Stimulated activated CD8-positive, alpha-beta memory T cell treated with anti-CD3 and anti-CD28 coated beads, Interleukin-15, amount 100 ng/mL, for 24 hours (primary cell): ENCODE measurements at regions not wholly inside any gene's neighbourhood (a gene's known extent, or its start where the extent isn't known, plus 50 kb on each side); places are given as distances from the start of the nearest gene placed in this dataset.
"Not testable (repeated sequence)": the region's sequence is repeated elsewhere in the genome, so short reads cannot be mapped to it uniquely, and the experiment has no call there.

Experiments
- DNase-seq: peaks from one replicate; pipeline ENCODE4 v3.0.0-alpha.2; 2020; ENCODE audit warnings: low read depth

GRCh38 chr1:5766996-5767395, 225.2 kb downstream of the NPHP4 start:
- not testable (repeated sequence) for DNase-seq

DNA sequence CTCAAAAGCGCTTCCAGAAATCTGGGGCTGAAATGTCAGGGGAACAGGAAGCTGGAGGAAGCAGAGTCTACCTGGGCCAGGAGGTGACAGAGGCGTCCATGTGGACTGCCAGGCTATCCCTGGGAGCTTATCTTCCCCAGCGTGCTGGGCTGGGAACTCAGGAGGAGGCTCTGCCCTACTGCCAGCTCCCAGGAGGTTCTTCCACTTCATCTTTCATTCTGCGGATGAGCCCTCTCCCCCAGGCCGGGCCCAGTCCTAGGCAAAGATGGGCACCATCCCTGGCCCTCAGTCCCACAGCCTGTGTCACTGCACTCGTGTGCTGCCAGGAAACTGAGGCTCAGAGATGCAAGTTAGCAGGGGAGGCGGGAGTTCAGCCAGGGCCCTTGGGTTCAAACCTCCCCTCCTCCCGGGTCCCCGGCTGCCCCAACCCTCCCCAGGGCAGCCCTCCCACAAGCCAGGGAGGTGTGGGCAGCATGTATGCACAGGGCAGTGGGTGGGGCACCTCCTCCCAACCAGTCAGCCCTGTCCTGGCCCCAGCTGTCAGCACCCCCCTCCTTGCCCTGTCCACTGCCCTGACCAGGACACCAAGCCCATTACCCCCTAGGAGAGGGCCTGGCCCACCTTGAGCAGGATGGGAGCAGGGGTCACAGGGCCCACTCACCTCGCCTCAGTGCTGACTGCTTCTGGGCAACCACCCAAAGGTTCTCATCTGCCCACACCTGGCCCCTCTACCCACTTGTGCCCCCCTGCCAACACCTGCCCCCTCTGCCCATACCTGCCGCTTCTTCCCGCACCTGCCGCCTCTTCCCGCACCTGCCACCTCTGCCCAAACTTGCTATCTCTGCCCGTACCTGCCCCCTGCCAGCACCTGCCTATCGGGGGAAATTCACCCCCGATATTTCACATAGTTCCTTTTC, 226.0 kb downstream of the NPHP4 start:
- DNase-seq: no peak

GRCh38 chr1:5765483-5765882, 226.7 kb downstream of the NPHP4 start:
- DNase-seq: no peak

DNA sequence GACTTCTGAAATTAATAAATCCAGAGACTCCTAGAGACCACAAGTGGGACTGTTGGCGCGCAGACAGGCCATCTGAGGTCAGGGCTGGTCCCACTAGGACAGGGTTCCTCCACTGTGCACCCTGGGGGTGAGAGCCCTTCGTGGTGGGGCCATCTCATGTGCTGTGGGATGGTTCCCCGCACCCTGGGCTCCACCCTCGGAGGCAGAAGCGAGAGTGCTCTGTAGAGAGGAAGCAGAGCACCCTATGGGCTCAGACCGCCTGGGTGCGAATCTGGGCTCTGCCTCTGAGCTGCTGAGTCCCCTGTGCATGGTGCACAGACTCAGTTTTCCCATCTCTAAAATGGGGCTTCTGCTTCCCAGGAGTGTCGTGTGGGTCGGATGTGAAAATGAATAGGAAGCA, 227.3 kb downstream of the NPHP4 start:
- no peak for DNase-seq

GRCh38 chr1:5764464-5764863, 227.8 kb downstream of the NPHP4 start:
- DNase-seq: no peak

DNA sequence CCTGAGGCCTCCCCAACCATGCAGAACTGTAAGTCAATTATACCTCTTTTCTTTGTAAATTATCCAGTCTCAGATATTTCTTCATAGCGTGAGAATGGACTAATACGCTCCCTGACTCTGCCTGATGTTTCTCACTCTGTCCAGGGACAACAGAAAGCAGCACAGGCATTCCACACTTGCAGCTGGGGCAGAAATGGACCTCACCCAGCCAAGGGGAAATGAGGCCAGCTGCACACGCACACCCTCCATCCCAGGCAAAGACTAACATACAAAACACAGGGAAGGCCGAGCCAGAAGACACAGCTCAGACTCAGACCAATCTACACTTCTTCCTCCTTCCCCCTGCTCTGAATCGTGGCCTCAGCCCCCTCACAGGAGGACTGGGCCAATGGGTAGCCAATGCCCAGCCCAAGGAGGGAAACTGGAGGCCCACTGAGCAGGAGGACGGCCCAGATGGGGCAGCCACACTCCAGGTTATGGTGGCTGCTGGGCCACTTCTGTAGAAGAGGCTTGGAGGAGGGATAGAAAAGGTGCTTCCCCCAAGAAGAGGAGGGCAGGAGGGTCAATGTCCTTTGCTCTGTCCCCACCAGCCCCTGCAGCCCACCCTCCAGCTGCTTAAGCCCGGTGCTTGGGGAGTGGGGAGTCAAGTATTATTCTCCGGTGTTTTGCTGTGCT, 228.4 kb downstream of the NPHP4 start:
- DNase-seq: no peak

- DNase-seq: no peak
Measured at GRCh38 chr1:5758859-5759578, 233.2 kb downstream of the NPHP4 start.

GRCh38 chr1:5758000-5758858, 234.0 kb downstream of the NPHP4 start:
- DNase-seq: no peak

- DNase-seq: no peak
Measured at GRCh38 chr1:5757187-5757805, 234.9 kb downstream of the NPHP4 start.

DNA sequence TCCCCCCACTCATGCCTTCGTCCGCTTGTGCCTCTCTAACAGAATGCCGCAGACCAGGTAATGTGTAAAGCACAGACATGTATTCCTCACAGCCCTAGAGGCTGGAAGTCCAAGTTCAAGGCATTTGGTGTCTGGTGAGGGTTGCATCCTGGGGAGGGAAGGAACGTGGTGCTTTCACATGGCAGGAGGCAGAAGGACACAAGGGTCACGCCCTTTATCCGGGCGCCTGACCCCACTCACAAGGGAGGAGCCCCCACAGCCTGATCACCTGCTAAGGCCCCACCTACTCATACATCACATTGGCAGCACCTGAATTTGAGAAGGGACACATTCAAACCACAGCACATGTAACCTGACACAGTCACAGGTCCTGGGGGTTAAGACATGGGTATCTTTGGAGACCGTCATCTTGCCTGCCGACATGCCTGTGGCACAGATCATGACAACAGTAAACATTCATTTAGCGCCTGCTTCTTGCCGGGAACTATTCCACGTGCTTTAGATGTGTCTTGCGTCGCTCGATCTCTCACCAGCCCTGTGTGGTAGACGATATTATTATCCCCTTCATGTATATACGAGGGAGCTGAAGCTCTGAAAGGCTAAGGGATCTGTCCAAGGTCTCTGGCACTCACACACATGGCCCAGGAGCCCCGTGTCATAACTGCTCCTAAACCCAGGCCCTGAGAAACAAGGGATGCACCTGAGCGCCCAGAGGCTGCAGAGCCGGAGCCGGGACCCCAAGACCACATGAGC, 235.6 kb downstream of the NPHP4 start:
- no peak for DNase-seq

DNA sequence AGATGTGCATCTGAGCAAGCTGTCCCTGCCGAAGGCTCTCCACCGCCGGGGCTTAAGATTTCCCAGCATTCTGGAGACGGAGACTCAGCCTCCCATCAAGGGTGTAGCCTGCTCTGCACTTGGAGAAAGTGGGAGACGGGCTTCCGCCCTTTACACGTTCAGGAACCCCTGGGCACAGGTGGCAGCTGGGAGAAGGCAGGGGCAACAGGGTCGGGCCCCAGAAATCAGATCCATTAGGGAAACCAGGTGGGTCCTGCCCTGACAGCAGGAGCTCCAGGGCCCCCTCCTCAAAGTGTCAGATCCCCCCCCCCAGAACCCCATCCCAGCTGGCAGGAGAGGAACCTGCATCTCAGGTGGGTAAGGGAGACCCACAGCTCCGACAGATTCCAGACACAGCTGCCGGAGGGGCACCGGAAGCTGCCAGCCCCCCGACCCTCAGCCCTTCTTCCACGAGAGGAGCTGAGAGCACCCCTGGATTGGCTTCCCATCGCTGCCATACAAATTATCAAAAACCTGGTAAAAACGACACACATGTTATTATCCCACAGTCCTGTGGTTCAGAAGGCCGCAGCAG, 236.6 kb downstream of the NPHP4 start:
- no peak for DNase-seq

DNA sequence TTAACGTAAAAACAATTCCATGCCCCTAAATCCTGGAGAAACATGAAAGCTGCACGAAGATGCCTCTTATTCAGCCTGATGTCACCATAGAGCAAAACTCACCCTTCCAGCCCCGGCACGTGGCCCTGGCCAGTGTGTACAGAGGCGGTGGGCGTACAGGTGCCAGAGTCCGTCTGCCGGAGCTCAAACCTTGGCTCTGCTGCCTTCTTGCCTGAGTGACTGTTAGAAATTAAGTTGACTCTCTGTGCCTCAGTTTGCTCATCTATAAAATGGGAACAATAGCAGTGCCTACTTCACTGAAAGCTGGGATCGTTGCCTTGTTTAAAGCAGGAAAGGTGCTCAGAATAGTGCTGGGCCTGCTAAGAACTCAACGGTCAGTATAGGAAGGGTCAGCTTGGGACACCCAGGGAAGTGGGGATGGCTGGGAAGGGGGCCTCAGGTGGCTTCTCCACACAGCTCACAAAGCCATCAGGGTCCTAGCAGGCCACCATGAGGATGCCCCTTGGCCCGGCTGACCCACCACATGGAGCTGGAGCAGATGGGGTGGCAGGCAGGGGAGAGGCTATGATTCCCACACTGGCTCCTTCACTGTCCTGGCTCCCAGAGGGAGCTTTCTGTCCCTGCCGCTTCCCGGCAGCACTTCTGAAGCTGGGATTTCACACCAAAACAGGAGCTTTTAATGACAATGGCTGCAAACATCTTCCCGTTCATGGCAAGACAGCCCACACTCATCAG, 237.2 kb downstream of the NPHP4 start:
- no peak for DNase-seq

- no peak for DNase-seq
Measured at GRCh38 chr1:5753549-5754421, 238.4 kb downstream of the NPHP4 start.

DNA sequence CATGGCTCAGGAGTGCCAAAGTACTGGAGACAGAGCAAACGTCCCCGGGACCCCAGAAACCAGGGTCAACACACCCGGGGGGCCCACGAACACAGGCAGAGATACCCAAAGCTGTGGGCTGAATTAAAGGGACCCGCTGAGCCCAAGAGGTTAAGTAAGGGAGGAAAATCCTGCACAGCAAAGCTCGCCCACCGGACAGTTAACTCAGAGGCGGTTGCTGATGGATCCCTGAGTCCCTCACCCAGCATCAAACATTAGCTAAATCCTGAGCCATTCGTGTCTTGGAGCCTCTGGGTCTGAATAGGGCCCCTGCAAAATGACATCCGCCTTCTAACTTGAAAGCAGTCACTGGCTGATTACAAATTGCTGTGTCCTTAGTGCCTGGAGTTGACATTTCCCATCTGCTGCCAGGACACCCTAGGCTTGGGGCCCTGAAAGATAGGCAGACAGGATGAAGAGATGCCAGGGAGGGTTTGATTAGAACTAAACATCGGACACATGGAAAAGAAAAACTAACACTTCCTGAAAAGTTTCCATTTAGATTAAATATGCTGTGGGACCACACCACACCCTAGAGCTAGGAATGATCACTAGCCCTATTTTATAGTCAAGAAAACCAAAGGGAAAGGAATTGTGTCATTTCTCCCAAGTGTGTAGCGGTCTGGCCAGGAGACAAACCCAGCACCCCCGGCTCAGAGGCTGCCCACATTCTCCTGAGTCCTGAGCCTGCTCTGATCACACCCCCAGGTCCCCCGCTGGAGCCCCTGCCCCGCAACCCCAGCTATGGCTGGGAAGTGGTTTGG, 239.3 kb downstream of the NPHP4 start:
- DNase-seq: no peak

DNA sequence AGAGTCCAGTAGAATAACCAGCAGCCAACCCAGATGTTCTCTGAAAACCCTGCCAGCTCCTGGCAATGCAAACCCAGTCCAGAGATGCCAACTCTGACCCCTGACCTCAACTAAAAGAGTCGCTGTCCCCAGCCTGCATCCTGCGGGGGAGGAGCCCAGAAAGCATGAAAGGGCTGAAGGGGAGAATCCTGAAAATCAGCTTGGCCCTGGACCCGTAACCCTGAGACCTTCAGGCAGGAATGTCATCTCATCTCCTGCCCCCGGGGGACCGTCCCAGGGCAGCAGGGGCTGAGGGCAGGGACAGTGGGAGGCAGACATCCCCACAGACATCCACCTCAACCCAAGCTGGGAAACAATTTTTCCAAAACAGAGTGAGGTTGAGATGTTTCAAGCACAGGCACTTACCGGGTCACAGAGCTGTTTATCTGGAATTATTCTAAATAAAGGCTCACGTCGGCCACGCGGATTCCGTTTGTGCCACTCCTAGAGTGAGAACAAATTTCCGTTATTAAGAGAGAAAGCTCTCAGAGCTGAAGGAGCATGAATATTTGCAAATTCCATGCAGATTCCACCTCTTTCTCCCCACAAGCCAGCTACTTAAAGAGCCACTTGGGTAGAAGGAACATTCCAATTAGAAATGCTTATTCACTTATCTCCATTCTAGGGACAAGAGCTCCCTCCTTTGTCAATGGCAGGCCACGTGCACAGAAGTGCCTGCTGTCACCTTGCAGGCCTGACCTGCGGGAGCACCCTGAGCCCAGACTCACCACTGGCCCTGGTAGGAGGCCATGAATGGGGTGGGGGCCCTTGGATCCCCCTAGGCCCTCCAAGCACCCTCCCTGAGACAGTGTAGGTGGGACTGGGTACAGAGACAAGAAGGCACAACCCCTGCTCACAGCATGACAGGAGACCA, 240.1 kb downstream of the NPHP4 start:
- no peak for DNase-seq

- no peak for DNase-seq
Measured at GRCh38 chr1:5751163-5751540, 241.1 kb downstream of the NPHP4 start.
